ENCODE measurements at regions not wholly inside any gene's neighbourhood (a gene's known extent, or its start where the extent isn't known, plus 50 kb on each side); places are given as distances from the start of the nearest gene placed in this dataset.

DNA sequence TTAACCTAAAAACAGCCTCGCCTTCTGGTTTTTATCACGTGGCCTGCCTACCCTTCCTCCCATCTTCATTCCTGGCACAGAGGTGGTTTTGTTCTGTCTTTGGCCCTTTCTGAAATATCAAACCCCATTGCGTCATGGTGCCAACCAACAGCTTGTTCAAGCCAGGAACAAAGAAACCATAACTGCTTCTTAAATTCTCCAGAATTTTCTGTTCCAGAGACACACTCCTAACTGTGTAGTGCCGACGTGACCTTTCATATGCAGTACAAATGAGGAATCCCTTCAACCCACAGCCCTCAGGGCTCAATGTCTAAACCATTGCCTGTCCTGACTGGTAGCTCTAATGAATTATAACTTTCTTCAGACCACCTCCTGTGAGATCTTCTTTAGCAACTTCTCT, 82.2 kb upstream of the TNP1 start:
- H3K9me3 Mint-ChIP-seq (ENCODE audit: unreplicated experiment), result peaks cover 9% of the 10 kb centered on the region
- H3K79me2 ChIP-seq (ENCODE audit: insufficient read depth, low read length), result no peaks in the 10 kb centered on the region
- no peaks in the 10 kb centered on the region for H4K20me1 ChIP-seq (ENCODE audit: insufficient read depth, low read length)
- H3K27ac Mint-ChIP-seq (ENCODE audit: unreplicated experiment), result no peak overlapping the region
- no peak overlapping the region for H3K27ac ChIP-seq (ENCODE audit: low read depth, low read length)
- no peak for FAIRE-seq
- no peak overlapping the region for H3K4me2 ChIP-seq (ENCODE audit: low read length)
- TF ChIP-seq EZH2 (IDR thresholded peaks at IDR 0.05; ENCODE audit: insufficient read depth, low read length), result no peak
- TF ChIP-seq, protein P1, sequence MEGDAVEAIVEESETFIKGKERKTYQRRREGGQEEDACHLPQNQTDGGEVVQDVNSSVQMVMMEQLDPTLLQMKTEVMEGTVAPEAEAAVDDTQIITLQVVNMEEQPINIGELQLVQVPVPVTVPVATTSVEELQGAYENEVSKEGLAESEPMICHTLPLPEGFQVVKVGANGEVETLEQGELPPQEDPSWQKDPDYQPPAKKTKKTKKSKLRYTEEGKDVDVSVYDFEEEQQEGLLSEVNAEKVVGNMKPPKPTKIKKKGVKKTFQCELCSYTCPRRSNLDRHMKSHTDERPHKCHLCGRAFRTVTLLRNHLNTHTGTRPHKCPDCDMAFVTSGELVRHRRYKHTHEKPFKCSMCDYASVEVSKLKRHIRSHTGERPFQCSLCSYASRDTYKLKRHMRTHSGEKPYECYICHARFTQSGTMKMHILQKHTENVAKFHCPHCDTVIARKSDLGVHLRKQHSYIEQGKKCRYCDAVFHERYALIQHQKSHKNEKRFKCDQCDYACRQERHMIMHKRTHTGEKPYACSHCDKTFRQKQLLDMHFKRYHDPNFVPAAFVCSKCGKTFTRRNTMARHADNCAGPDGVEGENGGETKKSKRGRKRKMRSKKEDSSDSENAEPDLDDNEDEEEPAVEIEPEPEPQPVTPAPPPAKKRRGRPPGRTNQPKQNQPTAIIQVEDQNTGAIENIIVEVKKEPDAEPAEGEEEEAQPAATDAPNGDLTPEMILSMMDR (IDR thresholded peaks at IDR 0.05; ENCODE audit: insufficient read depth, low read depth, low read length), result no peak
- no peak overlapping the region for H3K4me3 Mint-ChIP-seq (ENCODE audit: unreplicated experiment)
- H3K27me3 ChIP-seq (ENCODE audit: insufficient read depth, low read length), result no peaks in the 10 kb centered on the region
- H3K27me3 Mint-ChIP-seq (ENCODE audit: low read depth, unreplicated experiment), result peaks cover 12% of the 10 kb centered on the region
- no peak overlapping the region for H3K4me3 ChIP-seq (ENCODE audit: insufficient read depth, low read depth, low read length)
- no peaks in the 10 kb centered on the region for H3K4me1 ChIP-seq (ENCODE audit: insufficient read depth, low read length)
- DNase-seq (ENCODE audit: low read depth), result no peak
- no peak overlapping the region for H2AFZ ChIP-seq (ENCODE audit: low read depth, low read length)
- H3K9ac ChIP-seq (ENCODE audit: low read length), result no peak overlapping the region
- H3K9me3 ChIP-seq (ENCODE audit: insufficient read depth, low read depth, low read length), result no peaks in the 10 kb centered on the region
- no peaks in the 10 kb centered on the region for H3K36me3 ChIP-seq (ENCODE audit: insufficient read depth, low read length)
- H3K36me3 Mint-ChIP-seq (ENCODE audit: low read depth, unreplicated experiment), result no peaks in the 10 kb centered on the region
- H3K4me1 Mint-ChIP-seq (ENCODE audit: low read depth, unreplicated experiment), result peaks cover 3% of the 10 kb centered on the region

DNA sequence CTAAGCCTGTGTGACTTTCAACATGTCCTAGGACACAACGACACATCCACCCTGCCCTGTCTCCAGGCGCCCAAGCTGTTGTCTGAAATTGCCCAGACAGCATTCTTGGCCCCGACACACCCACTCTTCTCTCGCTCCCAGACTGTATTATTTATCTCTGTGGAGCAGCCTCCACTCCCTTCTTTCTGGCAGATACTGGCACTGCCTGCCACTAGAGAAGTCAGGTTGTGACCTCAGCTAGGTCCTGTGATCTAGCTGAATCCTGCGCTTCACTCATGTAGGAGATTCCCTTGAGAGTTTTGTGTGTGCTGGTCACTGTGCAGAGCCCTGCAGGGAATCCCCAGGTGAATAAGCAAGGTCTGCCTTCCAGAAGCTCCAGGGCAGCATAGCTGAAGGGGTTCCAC, 77.1 kb upstream of the TNP1 start:
- H2AFZ ChIP-seq (ENCODE audit: low read depth, low read length), result no peak overlapping the region
- Mint-ChIP-seq H3K36me3 (ENCODE audit: low read depth, unreplicated experiment) (no peaks in the 10 kb centered on the region), H3K4me3 (ENCODE audit: unreplicated experiment) (no peak overlapping the region), H3K4me1 (ENCODE audit: low read depth, unreplicated experiment) (peaks cover 6% of the 10 kb centered on the region), H3K27ac (ENCODE audit: unreplicated experiment) (no peak overlapping the region), H3K9me3 (ENCODE audit: unreplicated experiment) (peaks cover 13% of the 10 kb centered on the region), H3K27me3 (ENCODE audit: low read depth, unreplicated experiment) (peaks cover 15% of the 10 kb centered on the region)
- H3K79me2 ChIP-seq (ENCODE audit: insufficient read depth, low read length), result no peaks in the 10 kb centered on the region
- no peaks in the 10 kb centered on the region for H3K36me3 ChIP-seq (ENCODE audit: insufficient read depth, low read length)
- H4K20me1 ChIP-seq (ENCODE audit: insufficient read depth, low read length), result no peaks in the 10 kb centered on the region
- FAIRE-seq (no peak), DNase-seq (ENCODE audit: low read depth) (no peak)
- no peak overlapping the region for H3K4me3 ChIP-seq (ENCODE audit: insufficient read depth, low read depth, low read length)
- no peak overlapping the region for H3K9ac ChIP-seq (ENCODE audit: low read length)
- H3K9me3 ChIP-seq (ENCODE audit: insufficient read depth, low read depth, low read length), result no peaks in the 10 kb centered on the region
- no peaks in the 10 kb centered on the region for H3K27me3 ChIP-seq (ENCODE audit: insufficient read depth, low read length)
- H3K4me1 ChIP-seq (ENCODE audit: insufficient read depth, low read length), result no peaks in the 10 kb centered on the region
- H3K4me2 ChIP-seq (ENCODE audit: low read length), result no peak overlapping the region
- no peak for TF ChIP-seq EZH2 (IDR thresholded peaks at IDR 0.05; ENCODE audit: insufficient read depth, low read length)
- TF ChIP-seq, protein P1 (IDR thresholded peaks at IDR 0.05; ENCODE audit: insufficient read depth, low read depth, low read length), result no peak
- H3K27ac ChIP-seq (ENCODE audit: low read depth, low read length), result no peak overlapping the region

DNA sequence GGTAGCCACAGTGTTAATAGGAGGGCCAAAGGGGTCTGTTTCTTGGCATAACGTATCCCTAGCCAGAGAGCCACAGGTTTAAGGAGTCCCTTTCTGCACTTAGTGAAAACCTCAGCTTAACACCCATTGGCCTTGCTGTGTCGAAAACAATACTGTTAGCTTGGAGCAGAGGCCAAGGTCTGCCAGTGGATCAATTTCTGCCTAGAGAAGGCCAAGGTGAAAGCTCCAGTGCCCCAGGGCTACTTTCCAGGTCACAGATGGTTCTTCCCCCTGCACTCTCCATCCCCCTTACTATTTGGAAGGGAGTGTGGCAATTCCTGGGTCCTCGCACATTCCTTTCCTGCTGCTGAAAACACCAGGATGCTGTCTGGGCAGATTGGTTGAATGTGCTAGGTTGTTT, 74.8 kb upstream of the TNP1 start:
- Mint-ChIP-seq H3K9me3 (ENCODE audit: unreplicated experiment) (peaks cover 7% of the 10 kb centered on the region), H3K27ac (ENCODE audit: unreplicated experiment) (no peak overlapping the region), H3K4me1 (ENCODE audit: low read depth, unreplicated experiment) (peaks cover 6% of the 10 kb centered on the region), H3K4me3 (ENCODE audit: unreplicated experiment) (no peak overlapping the region), H3K27me3 (ENCODE audit: low read depth, unreplicated experiment) (peaks cover 6% of the 10 kb centered on the region), H3K36me3 (ENCODE audit: low read depth, unreplicated experiment) (no peaks in the 10 kb centered on the region)
- no peaks in the 10 kb centered on the region for H3K4me1 ChIP-seq (ENCODE audit: insufficient read depth, low read length)
- TF ChIP-seq, protein P1 (IDR thresholded peaks at IDR 0.05; ENCODE audit: insufficient read depth, low read depth, low read length), result no peak
- no peak for TF ChIP-seq EZH2 (IDR thresholded peaks at IDR 0.05; ENCODE audit: insufficient read depth, low read length)
- no peaks in the 10 kb centered on the region for H3K36me3 ChIP-seq (ENCODE audit: insufficient read depth, low read length)
- FAIRE-seq (no peak), DNase-seq (ENCODE audit: low read depth) (no peak)
- H3K4me2 ChIP-seq (ENCODE audit: low read length), result no peak overlapping the region
- no peaks in the 10 kb centered on the region for H3K27me3 ChIP-seq (ENCODE audit: insufficient read depth, low read length)
- no peaks in the 10 kb centered on the region for H3K79me2 ChIP-seq (ENCODE audit: insufficient read depth, low read length)
- no peak overlapping the region for H3K27ac ChIP-seq (ENCODE audit: low read depth, low read length)
- H4K20me1 ChIP-seq (ENCODE audit: insufficient read depth, low read length), result no peaks in the 10 kb centered on the region
- H3K9me3 ChIP-seq (ENCODE audit: insufficient read depth, low read depth, low read length), result no peaks in the 10 kb centered on the region
- H3K4me3 ChIP-seq (ENCODE audit: insufficient read depth, low read depth, low read length), result no peak overlapping the region
- no peak overlapping the region for H2AFZ ChIP-seq (ENCODE audit: low read depth, low read length)
- no peak overlapping the region for H3K9ac ChIP-seq (ENCODE audit: low read length)
